ENCODE measurements at regions not wholly inside any gene's neighbourhood (a gene's known extent, or its start where the extent isn't known, plus 50 kb on each side); places are given as distances from the start of the nearest gene placed in this dataset.

DNA sequence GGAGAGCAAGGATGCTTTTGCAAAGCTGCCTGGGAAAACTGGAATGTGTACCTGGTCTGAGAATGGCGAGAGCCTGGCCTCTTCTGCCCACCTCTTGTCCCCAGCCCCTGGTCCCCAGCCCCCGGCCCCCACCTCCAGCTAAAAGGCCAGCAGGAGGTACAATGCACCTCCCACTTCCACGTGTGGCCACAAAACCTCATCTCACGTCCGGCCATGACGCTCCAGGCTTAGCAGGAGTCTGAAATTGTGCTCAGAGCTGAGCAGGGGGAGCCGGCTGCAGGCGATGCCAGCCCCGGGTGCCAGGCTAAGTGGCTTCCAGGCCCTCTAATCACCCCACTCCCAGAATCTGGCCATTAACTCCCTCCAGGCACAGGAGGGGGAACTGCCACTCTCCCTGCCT is 83.1 kb upstream of the PRR20G start:
- ATAC-seq (no peak), DNase-seq (no peak)
- intact Hi-C loops (cut with DNase I) = no loop called here
- H3K9me3 ChIP-seq = no peaks in the 10 kb centered on the region
- H3K4me3 ChIP-seq = no peak overlapping the region
- no peaks in the 10 kb centered on the region for H3K27me3 ChIP-seq
- no peak overlapping the region for H3K27ac ChIP-seq
- TF ChIP-seq, protein P1, sequence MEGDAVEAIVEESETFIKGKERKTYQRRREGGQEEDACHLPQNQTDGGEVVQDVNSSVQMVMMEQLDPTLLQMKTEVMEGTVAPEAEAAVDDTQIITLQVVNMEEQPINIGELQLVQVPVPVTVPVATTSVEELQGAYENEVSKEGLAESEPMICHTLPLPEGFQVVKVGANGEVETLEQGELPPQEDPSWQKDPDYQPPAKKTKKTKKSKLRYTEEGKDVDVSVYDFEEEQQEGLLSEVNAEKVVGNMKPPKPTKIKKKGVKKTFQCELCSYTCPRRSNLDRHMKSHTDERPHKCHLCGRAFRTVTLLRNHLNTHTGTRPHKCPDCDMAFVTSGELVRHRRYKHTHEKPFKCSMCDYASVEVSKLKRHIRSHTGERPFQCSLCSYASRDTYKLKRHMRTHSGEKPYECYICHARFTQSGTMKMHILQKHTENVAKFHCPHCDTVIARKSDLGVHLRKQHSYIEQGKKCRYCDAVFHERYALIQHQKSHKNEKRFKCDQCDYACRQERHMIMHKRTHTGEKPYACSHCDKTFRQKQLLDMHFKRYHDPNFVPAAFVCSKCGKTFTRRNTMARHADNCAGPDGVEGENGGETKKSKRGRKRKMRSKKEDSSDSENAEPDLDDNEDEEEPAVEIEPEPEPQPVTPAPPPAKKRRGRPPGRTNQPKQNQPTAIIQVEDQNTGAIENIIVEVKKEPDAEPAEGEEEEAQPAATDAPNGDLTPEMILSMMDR (IDR thresholded peaks at IDR 0.05) = no peak
- no peak for TF ChIP-seq POLR2A (IDR thresholded peaks at IDR 0.05)
- H3K36me3 ChIP-seq = no peaks in the 10 kb centered on the region
- 20% methylated on average over 1 of the region's 9 CpGs for WGBS (ENCODE audit: insufficient coverage, low coverage, low lambda C conversion rate, missing lambda C conversion rate)
- no peaks in the 10 kb centered on the region for H3K4me1 ChIP-seq

- ATAC-seq (no peak), DNase-seq (no peak)
- WGBS (ENCODE audit: insufficient coverage, low coverage, low lambda C conversion rate, missing lambda C conversion rate) = 22% methylated on average over 3 of the region's 4 CpGs
- intact Hi-C loops (cut with DNase I) = no loop called here
- Histone ChIP-seq H3K27ac (no peak overlapping the region), H3K4me1 (no peaks in the 10 kb centered on the region), H3K9me3 (no peaks in the 10 kb centered on the region), H3K4me3 (no peak overlapping the region), H3K27me3 (no peaks in the 10 kb centered on the region), H3K36me3 (no peaks in the 10 kb centered on the region)
- TF ChIP-seq, protein P1 (IDR thresholded peaks at IDR 0.05) = no peak
- TF ChIP-seq POLR2A (IDR thresholded peaks at IDR 0.05) = no peak
These were observed 81.6 kb upstream of the PRR20G start for GRCh38 chr3:127369356-127369935.

- intact Hi-C loops (cut with DNase I) = no loop called here
- H3K9me3 ChIP-seq = no peaks in the 10 kb centered on the region
- no peaks in the 10 kb centered on the region for H3K36me3 ChIP-seq
- H3K4me3 ChIP-seq = no peak overlapping the region
- ATAC-seq = no peak
- no peak for DNase-seq
- no peak overlapping the region for H3K27ac ChIP-seq
- TF ChIP-seq, protein P1 (IDR thresholded peaks at IDR 0.05) = no peak
- TF ChIP-seq POLR2A (IDR thresholded peaks at IDR 0.05) = no peak
- WGBS (ENCODE audit: insufficient coverage, low coverage, low lambda C conversion rate, missing lambda C conversion rate) = 20% methylated on average over 13 of the region's 14 CpGs
- H3K4me1 ChIP-seq = no peaks in the 10 kb centered on the region
- H3K27me3 ChIP-seq = no peaks in the 10 kb centered on the region
These were observed 80.6 kb upstream of the PRR20G start for GRCh38 chr3:127368186-127369032.

DNA sequence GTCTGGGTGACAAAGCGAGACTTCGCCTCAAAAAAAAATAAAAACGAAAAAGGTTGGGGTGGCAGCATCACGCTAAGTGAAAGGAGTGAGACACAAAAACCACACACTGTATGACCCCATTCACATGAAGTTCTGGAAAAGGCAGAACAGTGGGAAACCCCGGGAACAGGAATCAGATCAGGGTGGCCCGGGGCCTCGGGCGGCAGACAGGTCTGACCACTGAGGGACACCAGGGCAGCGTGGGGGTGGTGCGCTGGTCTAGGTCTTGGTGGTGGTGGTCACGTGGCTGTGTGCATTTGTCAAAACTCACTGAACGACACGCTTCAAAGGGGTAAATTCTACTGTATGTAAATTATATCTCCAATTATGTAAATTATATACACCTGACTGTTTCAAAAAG is 79.7 kb upstream of the PRR20G start:
- intact Hi-C loops (cut with DNase I) = no loop called here
- H3K27ac ChIP-seq = no peak overlapping the region
- 68% methylated on average over 10 of the region's 13 CpGs for WGBS (ENCODE audit: insufficient coverage, low coverage, low lambda C conversion rate, missing lambda C conversion rate)
- no peaks in the 10 kb centered on the region for H3K36me3 ChIP-seq
- no peak for ATAC-seq
- no peak for DNase-seq
- no peaks in the 10 kb centered on the region for H3K4me1 ChIP-seq
- no peaks in the 10 kb centered on the region for H3K9me3 ChIP-seq
- no peak for TF ChIP-seq POLR2A (IDR thresholded peaks at IDR 0.05)
- no peaks in the 10 kb centered on the region for H3K27me3 ChIP-seq
- no peak overlapping the region for H3K4me3 ChIP-seq

DNA sequence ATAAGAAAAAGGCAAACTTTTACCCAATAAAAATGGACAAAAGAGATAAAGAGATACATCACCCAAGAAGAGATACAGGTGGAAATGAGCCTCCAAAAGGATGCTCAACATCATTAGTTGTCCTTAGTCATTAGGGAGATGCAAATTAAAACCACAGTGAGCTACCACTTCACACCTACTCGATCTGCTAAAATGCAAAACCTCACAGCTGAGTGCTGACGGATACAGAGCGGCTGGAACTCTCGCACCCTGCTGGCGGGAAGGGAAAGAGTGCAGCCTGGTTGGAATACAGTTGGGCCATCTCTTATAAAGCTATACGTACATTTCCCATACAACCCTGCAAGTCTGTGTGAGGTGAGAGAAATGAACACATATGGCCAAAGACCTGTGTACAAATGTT is 78.5 kb upstream of the PRR20G start:
- no peak overlapping the region for H3K4me3 ChIP-seq
- no peaks in the 10 kb centered on the region for H3K4me1 ChIP-seq
- no peaks in the 10 kb centered on the region for H3K9me3 ChIP-seq
- no peak for ATAC-seq
- TF ChIP-seq, protein P1 (IDR thresholded peaks at IDR 0.05) = no peak
- TF ChIP-seq POLR2A (IDR thresholded peaks at IDR 0.05) = no peak
- DNase-seq = no peak
- H3K27ac ChIP-seq = no peak overlapping the region
- no peaks in the 10 kb centered on the region for H3K36me3 ChIP-seq
- WGBS (ENCODE audit: insufficient coverage, low coverage, low lambda C conversion rate, missing lambda C conversion rate) = 31% methylated on average over 6 of the region's 6 CpGs
- intact Hi-C loops (cut with DNase I) = no loop called here
- no peaks in the 10 kb centered on the region for H3K27me3 ChIP-seq
